H9 (cell line): ENCODE measurements at regions not wholly inside any gene's neighbourhood (a gene's known extent, or its start where the extent isn't known, plus 50 kb on each side); places are given as distances from the start of the nearest gene placed in this dataset.

ENCODE experiments used
- DNase-seq: peaks from one replicate; pipeline ENCODE4 v3.0.0-alpha.2; 2017
- H2AFZ ChIP-seq: one replicate; pipeline ENCODE4 v1.6.1; 2013; ENCODE audit warnings: mild to moderate bottlenecking, low read length, control low read depth, moderate library complexity
- H2AK5ac ChIP-seq: 2 replicates; pipeline ENCODE4 v1.6.1; 2013; ENCODE audit warnings: low read length, control low read depth, mixed read lengths; ENCODE audit not compliant: insufficient read length
- H2BK120ac ChIP-seq: one replicate; pipeline ENCODE4 v1.6.1; 2013; ENCODE audit warnings: low read depth, mild to moderate bottlenecking, low read length, control low read depth, inconsistent platforms; ENCODE audit not compliant: poor library complexity, severe bottlenecking
- H2BK12ac ChIP-seq: 2 replicates; pipeline ENCODE4 v1.6.1; 2013; ENCODE audit warnings: low read length, control low read depth, mixed read lengths, low read depth; ENCODE audit not compliant: insufficient read length
- H2BK15ac ChIP-seq: 2 replicates; pipeline ENCODE4 v1.6.1; 2013; ENCODE audit warnings: low read depth, low read length, control low read depth
- H2BK20ac ChIP-seq: one replicate; pipeline ENCODE4 v1.6.1; 2013; ENCODE audit warnings: low read depth, mild to moderate bottlenecking, low read length, control low read depth, inconsistent platforms; ENCODE audit not compliant: poor library complexity, severe bottlenecking
- H2BK5ac ChIP-seq: 2 replicates; pipeline ENCODE4 v1.6.1; 2013; ENCODE audit warnings: low read length, control low read depth, mixed read lengths; ENCODE audit not compliant: insufficient read length
- H3K14ac ChIP-seq: 2 replicates; pipeline ENCODE4 v1.6.1; 2013; ENCODE audit warnings: low read length, control low read depth; ENCODE audit not compliant: insufficient read depth
- H3K18ac ChIP-seq: 2 replicates; pipeline ENCODE4 v1.6.1; 2013; ENCODE audit warnings: low read depth, mild to moderate bottlenecking, mixed read lengths, low read length, control low read depth; ENCODE audit not compliant: insufficient read length
- H3K23ac ChIP-seq: 2 replicates; pipeline ENCODE4 v1.6.1; 2013; ENCODE audit warnings: low read length, control low read depth, mixed read lengths, low read depth; ENCODE audit not compliant: insufficient read length
- H3K23me2 ChIP-seq: 2 replicates; pipeline ENCODE4 v1.6.1; 2013; ENCODE audit warnings: low read depth, mild to moderate bottlenecking, mixed read lengths, low read length, control low read depth; ENCODE audit not compliant: insufficient read length, poor library complexity, severe bottlenecking
- H3K27ac ChIP-seq: 2 replicates; pipeline ENCODE4 v1.5.1; 2013; ENCODE audit warnings: low read length, control low read depth, mixed read lengths, low read depth; ENCODE audit not compliant: insufficient read length
- H3K27me3 ChIP-seq: 2 replicates; pipeline ENCODE4 v1.6.1; 2013; ENCODE audit warnings: low read length, control low read depth, inconsistent platforms; ENCODE audit not compliant: insufficient read depth
- H3K4ac ChIP-seq: 2 replicates; pipeline ENCODE4 v1.6.1; 2013; ENCODE audit warnings: low read depth, mild to moderate bottlenecking, control low read depth, inconsistent platforms, low read length, moderate library complexity
- H3K4me1 ChIP-seq: 2 replicates; pipeline ENCODE4 v1.6.1; 2013; ENCODE audit warnings: low read length, control low read depth, inconsistent platforms; ENCODE audit not compliant: insufficient read depth
- H3K4me2 ChIP-seq: 2 replicates; pipeline ENCODE4 v1.6.1; 2013; ENCODE audit warnings: low read length, control low read depth, mixed read lengths; ENCODE audit not compliant: insufficient read length, insufficient read depth
- H3K56ac ChIP-seq: 2 replicates; pipeline ENCODE4 v1.6.1; 2013; ENCODE audit warnings: low read depth, mild to moderate bottlenecking, mixed read lengths, low read length, control low read depth; ENCODE audit not compliant: insufficient read length
- H3K79me1 ChIP-seq: 2 replicates; pipeline ENCODE4 v1.6.1; 2013; ENCODE audit warnings: low read depth, mild to moderate bottlenecking, moderate library complexity, low read length, control low read depth, inconsistent platforms; ENCODE audit not compliant: insufficient read depth, poor library complexity, severe bottlenecking
- H3K79me2 ChIP-seq: 2 replicates; pipeline ENCODE4 v1.6.1; 2013; ENCODE audit warnings: low read length, control low read depth, inconsistent platforms; ENCODE audit not compliant: insufficient read depth
- H3K9ac ChIP-seq: 2 replicates; pipeline ENCODE4 v1.6.1; 2013; ENCODE audit warnings: low read length, control low read depth, mixed read lengths; ENCODE audit not compliant: insufficient read length; ENCODE audit errors: extremely low read depth
- H3K9me3 ChIP-seq: one replicate; pipeline ENCODE4 v1.6.1; 2013; ENCODE audit warnings: low read depth, low read length, inconsistent platforms; ENCODE audit not compliant: control insufficient read depth
- H3T11ph ChIP-seq: one replicate; pipeline ENCODE4 v1.6.1; 2013; ENCODE audit warnings: mild to moderate bottlenecking, low read length, control low read depth, inconsistent platforms
- H4K20me1 ChIP-seq: one replicate; pipeline ENCODE4 v1.6.1; 2013; ENCODE audit not compliant: control insufficient read depth, insufficient read length, insufficient read depth
- H4K5ac ChIP-seq: 2 replicates; pipeline ENCODE4 v1.6.1; 2013; ENCODE audit warnings: low read depth, mild to moderate bottlenecking, mixed read lengths, low read length, control low read depth; ENCODE audit not compliant: insufficient read length
- H4K8ac ChIP-seq: replicated peaks from 2 replicates; pipeline ENCODE4 v1.6.1; 2013; ENCODE audit warnings: low read length, control low read depth, mixed read lengths, low read depth; ENCODE audit not compliant: insufficient read length
- H4K91ac ChIP-seq: 2 replicates; pipeline ENCODE4 v1.6.1; 2013; ENCODE audit warnings: low read depth, mild to moderate bottlenecking, moderate library complexity, mixed read lengths, low read length, control low read depth; ENCODE audit not compliant: insufficient read length
- H3K27ac Mint-ChIP-seq, 3 experiments: 2 replicates in 2 of 3; 3 replicates in 1 of 3; pipeline ENCODE4 v1.8.0; 2020 to 2021; ENCODE audit warnings: mixed read lengths in 3 of 3, mild to moderate bottlenecking in 1 of 3, moderate library complexity in 1 of 3
- H3K27me3 Mint-ChIP-seq: 2 replicates; pipeline ENCODE4 v1.8.0; 2021; ENCODE audit warnings: low read depth, mild to moderate bottlenecking, moderate library complexity, mixed read lengths
- H3K36me3 Mint-ChIP-seq, 3 experiments: 2 replicates in 2 of 3; 3 replicates in 1 of 3; pipeline ENCODE4 v1.8.0; 2020 to 2021; ENCODE audit warnings: low read depth in 3 of 3, mixed read lengths in 3 of 3; ENCODE audit not compliant: insufficient read depth in 1 of 3
- H3K4me1 Mint-ChIP-seq, 2 experiments: 2 replicates each; pipeline ENCODE4 v1.8.0; 2020; ENCODE audit warnings: mixed read lengths in 2 of 2
- H3K4me3 Mint-ChIP-seq, 2 experiments: 2 replicates in 1 of 2; 3 replicates in 1 of 2; pipeline ENCODE4 v1.8.0; 2020 to 2021; ENCODE audit warnings: mild to moderate bottlenecking in 2 of 2, mixed read lengths in 2 of 2, moderate library complexity in 1 of 2
- H3K9me3 Mint-ChIP-seq, 2 experiments: 2 replicates in 1 of 2; 3 replicates in 1 of 2; pipeline ENCODE4 v1.8.0; 2020; ENCODE audit warnings: mild to moderate bottlenecking in 2 of 2, mixed read lengths in 2 of 2, moderate library complexity in 1 of 2
- CTCF ChIP-seq: fragments of 200-600 bp; sonication (generic); conservative IDR thresholded peaks from 3 replicates; pipeline ENCODE4 v1.8.0; 2021; ENCODE audit warnings: antibody characterized with exemption, mild to moderate bottlenecking
- WGBS: extraction: QIAGEN DNeasy Blood & Tissue Kit; methylation state at CpG from one replicate; pipeline ENCODE4 v1.1.7; 2013; ENCODE audit warnings: missing lambda C conversion rate, low lambda C conversion rate, mixed read lengths; ENCODE audit not compliant: insufficient read length; ENCODE audit errors: extremely low coverage; 5-methylcytosine and 5-hydroxymethylcytosine counted together

DNA sequence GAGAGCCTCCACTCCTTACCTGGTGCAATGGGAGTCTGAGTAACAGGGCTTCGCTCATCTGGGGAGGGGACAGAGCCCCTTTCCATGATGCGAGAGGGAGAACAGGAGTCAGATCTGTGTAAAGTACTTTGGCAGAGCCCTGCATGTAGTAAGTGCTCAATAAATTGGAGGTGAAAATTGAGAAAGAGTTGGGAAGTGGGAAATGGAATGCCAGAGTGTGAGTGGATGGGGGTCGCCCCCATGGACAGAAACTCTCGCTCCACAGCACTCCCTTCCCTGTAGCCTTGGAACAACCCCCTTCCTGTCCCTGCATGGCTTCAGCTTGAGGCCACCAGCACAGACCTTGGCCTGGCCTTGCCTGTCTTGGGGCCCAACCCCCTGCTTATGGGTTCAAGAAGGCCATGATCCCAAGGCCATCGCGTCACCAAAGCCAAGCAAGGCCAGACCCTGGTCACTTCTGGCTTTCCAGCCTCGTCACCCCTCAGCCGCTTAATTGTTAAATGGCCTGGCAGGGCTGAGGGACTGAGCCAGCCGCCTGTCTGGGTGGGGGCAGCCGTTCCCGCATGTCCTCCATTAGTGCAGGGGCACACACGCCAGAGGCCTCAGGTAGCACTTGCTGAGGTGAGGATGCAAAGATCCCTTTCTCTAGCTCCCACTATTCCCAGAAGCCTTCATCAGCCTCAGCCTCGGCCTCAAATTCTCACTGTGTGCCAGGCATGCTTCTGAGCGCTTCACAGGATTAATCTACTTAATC lies 93.7 kb upstream of the PTPN1 start:
- Histone ChIP-seq H3K79me2 (no peaks in the 10 kb centered on the region), H2BK120ac (no peak overlapping the region), H2BK5ac (no peak overlapping the region), H3K9ac (no peak overlapping the region), H3T11ph (no peak overlapping the region), H3K4ac (no peak overlapping the region), H3K27ac (no peak overlapping the region), H4K91ac (no peak overlapping the region), H2AFZ (no peak overlapping the region), H2BK20ac (no peak overlapping the region), H2BK12ac (no peak overlapping the region), H3K79me1 (no peaks in the 10 kb centered on the region), H3K56ac (no peak overlapping the region), H2BK15ac (no peak overlapping the region), H3K23me2 (no peaks in the 10 kb centered on the region), H3K18ac (no peak overlapping the region), H3K4me1 (0 out of 2 replicates have a peak, but pooled peaks cover 2% of the 10 kb centered on the region), H2AK5ac (no peak overlapping the region), H3K4me2 (no peak overlapping the region), H3K27me3 (no peaks in the 10 kb centered on the region), H4K20me1 (no peaks in the 10 kb centered on the region), H4K8ac (no peak overlapping the region), H4K5ac (no peak overlapping the region), H3K23ac (no peak overlapping the region), H3K9me3 (no peaks in the 10 kb centered on the region), H3K14ac (no peak overlapping the region; the same call in 1 of the 2 replicates)
- no peak for TF ChIP-seq CTCF
- Mint-ChIP-seq H3K27me3 (peaks cover 9% of the 10 kb centered on the region), H3K9me3 (peaks cover 15 to 18% of the 10 kb centered on the region in 2 experiments), H3K4me3 (no peak overlapping the region), H3K27ac (no peak overlapping the region), H3K36me3 (peaks cover 4 to 21% (median 4%) of the 10 kb centered on the region in 3 experiments; a peak in 5 of 7 replicates), H3K4me1 (peaks cover 31 to 32% of the 10 kb centered on the region in 2 experiments)
- no peak for DNase-seq
- no CpG with 5 or more reads among the region's 14 CpGs for WGBS
